CD4-positive, alpha-beta T cell treated with Interleukin-4 for 4 hours (primary cell): ENCODE measurements at regions not wholly inside any gene's neighbourhood (a gene's known extent, or its start where the extent isn't known, plus 50 kb on each side); places are given as distances from the start of the nearest gene placed in this dataset.

Experiments used
- DNase-seq: peaks from one replicate; pipeline ENCODE4 v3.0.0-alpha.2; 2020

DNA sequence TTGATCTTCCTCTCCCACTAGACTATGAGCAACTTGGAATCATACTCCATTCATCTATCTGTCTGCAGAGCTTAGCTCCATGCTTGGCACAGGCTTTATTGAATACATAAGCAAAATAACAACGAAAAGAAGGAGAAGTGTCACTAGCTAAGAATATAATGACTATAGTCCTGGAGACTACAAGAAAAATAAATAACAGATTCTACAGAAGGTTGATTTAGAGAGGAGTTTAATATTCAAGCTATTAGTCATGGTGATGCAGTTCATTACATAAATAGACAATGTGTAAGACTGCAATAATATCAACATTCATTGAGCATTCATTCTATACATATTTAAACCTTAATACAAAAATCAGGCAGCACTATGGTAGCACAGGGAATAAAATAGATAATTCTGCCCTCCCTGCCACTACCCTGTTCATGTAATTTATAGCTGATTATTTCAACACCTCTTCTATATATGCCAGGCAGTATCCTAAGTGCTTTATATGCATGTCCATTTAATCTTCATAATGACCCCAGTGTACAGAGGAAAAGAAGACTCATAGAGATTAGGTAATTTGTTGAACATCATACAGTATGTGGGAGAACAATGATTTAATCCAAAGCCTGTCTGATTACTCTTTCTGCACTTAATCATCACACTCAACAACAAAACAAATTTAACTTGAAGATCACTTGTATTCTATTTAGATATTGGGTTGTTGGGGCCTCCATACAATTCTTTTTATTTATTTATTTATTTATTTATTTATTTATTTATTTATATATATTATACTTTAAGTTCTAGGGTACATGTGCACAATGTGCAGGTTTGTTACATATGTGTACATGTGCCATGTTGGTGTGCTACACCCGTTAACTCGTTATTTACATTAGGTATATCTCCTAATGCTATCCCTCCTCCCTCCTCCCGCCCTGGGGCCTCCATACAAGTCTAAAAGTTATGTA lies 165.3 kb downstream of the RNF152 start:
- DNase-seq, result no peak

DNA sequence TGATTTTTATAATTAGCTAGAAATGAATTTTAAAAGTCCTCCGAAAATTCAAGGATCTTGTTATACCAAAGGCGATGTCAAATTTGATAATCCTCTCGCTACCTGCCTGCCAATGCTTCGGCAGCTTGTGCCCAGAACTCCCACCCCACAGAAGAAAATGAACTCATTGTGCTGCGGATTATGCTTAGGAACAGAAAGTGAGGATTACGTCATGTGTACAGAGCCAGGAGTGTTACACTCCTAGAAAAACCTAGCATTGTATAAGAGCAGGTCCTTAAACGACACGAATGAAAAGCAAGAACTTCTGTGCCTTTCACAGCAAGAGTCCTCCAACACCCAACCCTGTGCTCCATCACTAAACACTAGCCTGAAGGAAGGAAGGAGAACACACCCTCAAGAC lies 168.3 kb downstream of the RNF152 start:
- DNase-seq, result no peak

DNA sequence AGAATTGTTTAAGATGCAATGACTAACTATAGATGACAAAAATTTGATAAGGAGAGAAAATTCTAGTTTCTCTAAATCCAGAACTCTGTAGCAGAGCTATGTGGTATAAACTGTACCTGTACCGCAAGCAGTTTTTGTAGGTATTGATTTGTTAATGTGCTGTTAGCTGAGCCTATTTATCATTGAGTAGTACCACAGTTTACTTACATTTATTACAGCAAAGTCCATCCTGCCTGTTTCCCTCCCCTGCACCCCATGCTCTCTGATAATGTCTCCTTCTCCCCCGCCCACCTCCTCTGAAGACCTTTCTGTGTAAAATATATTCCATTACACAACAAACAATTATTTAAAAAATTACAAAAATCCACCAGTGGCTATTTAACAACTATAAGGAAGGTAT lies 170.6 kb downstream of the RNF152 start:
- no peak for DNase-seq

DNA sequence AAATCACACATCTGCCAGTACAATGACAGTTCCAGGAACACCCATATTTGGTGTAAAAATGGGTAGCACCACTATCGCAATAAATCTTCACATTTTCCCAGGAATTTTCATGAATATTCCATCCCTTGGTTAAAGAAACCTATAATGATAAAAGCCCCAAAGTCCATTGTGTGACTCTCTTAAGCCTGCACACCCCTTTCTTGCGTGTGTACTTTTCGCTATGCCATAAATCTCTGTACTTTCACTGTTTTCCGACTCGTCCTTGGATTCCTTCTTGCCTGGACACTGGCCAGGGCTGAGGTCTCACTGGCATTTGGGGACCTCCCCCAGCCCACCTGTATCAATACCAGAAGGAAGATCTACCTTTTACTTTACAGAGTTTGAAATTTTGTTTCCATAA lies 172.3 kb downstream of the RNF152 start:
- no peak for DNase-seq

DNA sequence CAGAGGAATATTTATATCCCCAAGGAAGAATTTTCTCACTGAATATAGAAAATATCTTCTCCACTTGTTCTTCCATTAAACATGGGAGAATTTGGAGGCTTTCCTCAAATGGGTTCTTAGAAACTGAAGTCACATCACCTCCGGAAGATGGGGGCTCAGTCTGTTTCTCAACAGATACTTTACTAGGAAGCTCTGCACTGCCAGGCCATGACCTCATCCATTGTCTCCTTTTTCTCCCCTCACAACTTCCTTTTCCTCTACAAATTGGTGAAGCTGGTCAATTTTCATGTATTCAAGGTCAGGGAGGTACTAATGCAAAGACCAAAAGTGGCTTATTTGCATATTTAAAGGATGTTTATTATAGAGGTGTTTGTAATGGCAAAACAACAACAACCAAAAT lies 173.1 kb downstream of the RNF152 start:
- no peak for DNase-seq

DNA sequence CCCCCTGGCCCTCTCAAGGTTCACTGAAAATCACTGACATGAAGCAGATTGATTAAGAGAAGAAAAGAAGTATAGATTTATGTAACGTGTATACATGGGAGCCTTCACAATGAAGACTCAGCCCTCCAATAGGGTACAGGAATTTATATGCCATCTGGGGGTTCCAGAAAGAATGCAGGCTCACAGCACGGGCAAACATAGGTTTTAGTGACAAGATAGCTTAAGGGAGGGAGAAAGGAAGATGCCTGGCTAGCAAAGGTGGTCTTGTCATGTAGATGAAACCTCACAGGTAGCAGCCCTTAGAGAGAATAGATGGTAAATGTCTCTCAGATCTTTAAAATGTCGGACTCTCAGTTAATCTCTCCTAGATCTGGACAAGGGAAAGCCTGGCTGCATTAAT lies 173.9 kb downstream of the RNF152 start:
- DNase-seq, result no peak

DNA sequence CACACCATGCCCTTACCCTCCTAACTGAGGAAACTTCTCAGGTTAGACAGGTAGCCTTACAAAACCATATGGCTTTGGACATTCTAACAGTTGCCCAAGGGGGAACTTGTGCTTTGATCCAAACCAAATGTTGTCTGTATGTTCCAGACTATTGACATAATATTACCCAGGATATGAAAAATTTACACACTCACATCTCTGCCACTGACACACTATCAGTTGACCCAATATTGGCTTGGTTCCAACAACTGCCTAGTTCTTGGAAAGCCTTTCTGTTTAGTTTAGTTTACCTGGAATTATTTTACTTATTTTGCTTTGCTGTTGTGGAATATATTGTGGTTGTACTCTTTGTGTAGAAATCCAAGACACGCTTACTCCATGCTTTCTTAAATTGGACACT lies 178.4 kb downstream of the RNF152 start:
- no peak for DNase-seq

DNA sequence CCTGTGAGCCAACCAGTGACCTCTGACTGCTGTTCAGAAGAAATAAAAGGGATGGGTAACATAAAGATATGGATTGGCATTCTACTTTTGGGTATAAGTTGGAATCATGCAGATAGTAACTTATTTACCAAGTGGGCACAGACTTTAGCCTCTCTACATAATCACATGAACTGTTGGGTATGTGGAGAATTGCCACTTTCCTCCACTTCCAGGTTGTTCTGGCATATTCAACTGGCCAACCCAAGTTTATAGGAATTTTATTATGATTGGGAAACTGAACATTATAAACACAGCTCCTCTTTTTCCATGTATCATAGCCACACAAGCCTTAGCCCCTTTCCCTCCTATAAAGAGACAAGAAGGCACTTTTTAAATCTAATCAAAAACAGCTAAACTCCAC lies 179.3 kb downstream of the RNF152 start:
- no peak for DNase-seq

DNA sequence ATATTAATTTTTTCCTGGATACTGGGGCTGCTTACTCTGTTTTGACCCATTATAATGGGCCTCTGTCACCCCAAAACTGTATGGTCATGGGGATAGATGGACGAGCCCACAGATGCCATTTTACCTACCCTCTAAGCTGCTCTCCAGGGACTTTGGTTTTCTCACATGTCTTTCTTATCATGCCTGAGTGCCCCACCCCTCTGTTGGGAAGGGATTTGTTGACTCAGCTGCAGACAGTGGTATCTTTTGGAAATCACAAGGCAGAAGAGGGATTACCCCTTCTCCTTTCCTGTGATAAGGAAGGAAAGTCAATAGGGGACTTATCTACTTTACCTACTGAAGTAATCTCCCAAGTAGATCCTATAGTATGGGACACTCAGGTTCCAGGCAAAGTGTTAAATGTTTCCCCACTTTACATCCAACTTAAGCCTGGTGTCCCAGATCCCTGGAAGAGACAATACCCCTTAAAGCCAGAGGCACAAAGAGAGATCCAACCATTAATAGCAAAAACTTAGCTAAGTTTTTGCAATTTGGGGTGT lies 182.7 kb downstream of the RNF152 start:
- DNase-seq, result no peak

DNA sequence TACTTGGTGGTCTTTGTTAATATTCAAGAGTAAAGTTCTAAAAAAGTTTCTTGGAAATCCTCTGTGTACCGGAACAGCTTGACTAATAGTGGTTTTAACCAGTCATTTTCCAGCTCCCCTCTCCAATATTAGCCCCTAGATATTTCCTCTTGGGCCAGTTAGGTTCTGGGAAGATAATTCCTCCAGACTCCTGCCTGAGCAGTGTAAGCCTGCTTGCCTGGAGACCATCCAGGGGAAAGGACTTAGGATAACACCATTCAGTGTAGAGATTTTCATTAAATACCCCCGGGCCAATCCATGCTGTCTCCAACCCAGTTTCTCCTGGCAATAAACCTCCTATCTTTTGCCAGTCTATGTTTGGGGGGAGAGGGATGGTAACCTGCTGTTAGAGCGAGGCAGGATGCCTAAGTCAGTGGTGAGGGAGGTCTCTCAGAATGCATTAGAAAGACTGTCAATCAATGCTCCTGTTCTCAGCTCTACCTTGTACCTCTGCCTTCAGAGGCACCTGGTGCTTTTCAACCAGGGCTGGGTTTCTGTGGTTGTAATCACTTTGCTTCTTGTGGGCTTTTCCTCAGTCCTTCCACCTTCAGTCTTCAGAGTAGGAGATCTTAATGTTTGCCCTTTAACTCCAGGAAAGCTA lies 186.4 kb downstream of the RNF152 start:
- DNase-seq, result no peak

DNA sequence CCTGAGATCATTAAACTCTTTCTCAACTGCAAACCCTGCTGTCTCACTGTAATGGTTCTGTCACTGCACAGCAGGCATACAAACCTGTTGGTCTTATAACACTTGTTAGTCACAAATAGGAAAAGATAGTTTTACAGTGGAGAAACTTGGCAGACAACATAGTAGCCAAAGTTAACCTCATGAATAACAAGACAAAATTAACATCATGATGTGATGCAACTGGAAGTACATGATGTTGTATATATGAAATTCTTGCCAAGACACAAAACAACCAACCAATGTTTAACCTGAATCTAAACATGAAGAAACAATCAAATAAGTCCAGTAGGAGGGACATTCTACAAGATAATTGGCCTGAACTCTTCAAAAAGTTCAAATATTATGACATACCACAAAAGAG lies 189.3 kb downstream of the RNF152 start:
- DNase-seq, result no peak

DNA sequence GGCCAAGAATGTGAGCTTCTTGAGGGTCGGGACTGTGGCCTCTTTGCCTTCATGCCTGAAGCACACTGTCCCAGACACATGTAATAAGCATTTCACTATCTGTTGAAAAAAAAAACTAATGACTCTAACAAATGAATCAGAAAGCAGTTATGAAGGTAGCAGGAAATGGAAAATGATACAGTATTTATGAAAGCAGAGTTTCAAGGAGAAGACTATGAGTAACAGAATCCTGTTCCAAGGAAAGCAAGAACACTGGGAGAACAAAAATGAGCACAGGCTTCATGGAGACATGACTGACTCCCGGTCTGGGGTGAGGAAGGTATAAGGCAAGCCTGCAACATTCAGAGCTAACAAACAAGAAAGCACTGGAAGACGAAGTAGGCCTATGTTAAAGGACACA lies 190.8 kb downstream of the RNF152 start:
- DNase-seq, result no peak

DNA sequence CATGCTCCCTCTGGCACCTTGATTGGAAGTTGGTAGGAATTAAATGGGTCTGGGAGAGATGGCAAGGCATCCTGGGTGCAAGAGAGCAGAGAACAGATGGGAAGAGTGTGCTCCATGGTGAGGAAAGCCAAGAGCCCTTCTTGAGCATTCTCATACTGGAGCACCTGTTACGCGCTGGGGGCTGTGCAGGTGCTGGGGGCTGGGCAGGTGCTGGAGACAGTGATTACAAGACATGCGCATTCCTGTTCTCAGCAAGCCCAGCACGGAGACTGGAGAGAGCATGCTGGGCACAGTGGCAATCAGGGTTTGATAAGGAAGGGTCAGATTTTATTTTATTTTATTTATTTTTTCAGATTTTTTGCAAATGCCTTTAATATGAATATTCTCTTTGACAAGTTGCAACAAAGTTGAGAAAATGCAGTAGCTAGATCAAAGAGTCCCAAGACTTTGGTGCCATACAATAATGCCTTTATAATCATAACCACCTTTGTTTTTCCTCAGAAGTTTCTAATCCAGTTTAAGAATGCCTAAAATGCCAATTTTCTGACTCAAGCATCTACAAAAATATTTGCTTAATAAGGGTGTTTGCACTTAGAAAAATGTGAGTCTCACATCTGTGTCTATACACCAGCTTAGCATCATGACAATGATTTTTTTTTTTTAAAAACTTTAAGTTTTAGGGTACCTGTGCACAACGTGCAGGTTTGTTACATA lies 193.3 kb downstream of the RNF152 start:
- DNase-seq, result no peak

DNA sequence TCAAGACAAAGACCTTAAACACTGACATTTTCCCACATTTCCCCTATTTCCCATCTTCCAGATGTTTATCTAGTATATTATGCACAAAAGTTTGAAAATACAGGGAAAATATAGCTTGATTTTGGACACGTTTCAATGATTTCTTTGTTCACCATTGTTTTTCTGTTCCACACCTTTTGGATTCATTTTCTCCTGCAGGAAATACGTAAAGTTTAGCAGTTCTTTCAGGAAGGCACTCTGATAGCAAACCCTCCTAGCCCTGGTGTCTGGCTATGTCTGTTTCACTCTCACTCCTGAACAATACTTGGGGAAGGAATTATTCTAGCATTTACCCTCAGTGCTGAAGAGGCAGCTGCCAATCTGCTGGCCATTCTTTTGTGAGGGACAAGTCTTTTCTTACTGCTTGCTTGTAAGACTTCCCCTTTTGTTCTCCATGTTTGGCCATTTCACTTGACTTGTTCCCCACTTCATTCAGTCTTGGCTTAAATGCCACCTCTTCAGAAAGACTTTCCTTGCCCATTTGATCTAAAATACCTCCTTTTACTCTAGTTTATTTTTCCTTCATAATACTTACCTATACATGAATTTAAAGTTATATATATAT lies 195.4 kb downstream of the RNF152 start:
- no peak for DNase-seq

DNA sequence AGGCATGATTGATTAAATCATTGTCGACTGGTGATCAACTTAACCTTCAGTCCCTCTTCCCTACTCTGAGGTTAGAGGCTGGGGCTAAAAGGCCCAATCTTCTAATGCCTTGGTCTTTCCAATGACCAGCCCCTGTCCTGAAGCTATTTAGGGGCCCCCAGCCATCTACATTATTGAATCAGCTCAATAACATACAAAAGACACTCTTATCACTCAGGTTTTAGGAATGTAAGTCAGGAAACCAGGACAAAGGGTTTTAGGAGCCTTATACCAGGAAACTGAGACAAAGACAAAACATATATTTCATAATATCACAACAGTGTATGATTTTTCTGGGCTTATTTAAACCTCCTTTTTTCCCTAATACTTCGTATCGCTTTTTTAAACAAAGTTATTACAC lies 198.6 kb downstream of the RNF152 start:
- DNase-seq, result no peak

DNA sequence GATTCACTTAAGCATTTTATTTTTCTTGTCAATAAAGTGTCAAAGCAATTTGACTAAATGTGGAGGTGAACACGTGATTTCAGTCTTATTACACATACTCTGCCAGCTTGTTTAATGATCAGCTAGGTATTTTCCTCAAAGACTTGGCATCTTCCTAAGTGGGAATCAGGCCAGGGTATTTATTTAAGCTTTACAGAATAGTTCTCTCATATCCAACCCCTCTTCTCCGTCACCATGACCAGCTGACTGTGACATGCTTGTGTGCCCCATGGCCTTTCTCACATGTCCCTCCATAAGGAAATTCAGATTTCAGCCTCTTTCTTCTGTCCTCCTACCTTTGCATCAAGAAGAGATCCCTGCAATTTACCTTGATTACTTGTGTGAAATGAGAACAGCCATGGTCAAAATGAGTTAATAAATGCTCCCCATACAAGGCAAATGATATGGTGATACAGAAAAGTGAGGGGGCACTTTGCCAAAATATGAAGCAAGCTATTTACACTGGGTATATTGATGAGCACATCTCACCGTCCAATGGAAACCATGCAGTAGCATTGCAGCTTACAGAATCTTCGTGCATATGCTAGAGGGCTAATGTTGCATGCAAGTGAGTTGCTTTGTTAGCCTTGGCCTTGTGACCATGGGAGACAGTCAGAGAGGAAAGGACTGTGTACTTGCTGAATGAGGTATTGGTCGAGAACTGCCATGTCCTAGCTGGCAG lies 202.2 kb downstream of the RNF152 start:
- DNase-seq, result no peak

DNA sequence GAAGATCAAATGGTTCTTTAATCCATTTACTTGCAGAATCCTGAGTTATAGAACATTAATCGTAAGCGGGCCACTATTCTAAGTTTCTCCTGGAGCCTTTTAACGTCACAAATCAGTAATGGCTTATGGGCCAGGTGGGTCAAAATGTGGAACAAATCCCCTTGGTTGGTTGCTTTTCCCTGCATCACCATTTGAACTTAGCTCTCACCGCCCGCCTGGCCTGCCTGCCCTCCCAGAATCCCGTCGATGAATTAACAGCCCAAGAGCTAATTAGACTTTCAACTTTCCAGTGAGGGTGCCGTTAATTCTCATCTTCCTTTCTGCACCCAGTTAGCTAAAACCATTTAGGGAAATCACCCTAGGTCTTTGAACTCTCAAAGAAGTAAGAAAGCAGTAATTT lies 205.5 kb downstream of the RNF152 start:
- no peak for DNase-seq

DNA sequence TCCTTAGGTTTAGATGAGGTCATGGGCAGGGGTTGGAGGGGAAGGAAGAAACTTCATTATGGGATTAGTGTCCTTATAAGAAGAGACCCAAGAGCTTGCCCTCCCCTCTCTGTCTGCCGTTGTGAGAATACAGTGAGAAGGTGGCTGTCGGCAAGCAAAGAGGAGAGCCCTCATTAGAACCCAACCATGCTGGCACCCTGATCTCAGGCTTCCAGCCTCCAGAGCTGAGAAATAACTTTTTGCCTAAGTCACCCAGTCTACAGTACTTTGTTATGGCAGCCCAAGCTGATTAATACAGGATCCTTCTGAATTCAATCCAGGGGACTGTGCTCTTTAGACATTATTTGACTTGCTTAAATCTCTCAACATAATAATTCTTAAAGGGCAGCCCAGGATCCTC lies 209.0 kb downstream of the RNF152 start:
- DNase-seq, result no peak

DNA sequence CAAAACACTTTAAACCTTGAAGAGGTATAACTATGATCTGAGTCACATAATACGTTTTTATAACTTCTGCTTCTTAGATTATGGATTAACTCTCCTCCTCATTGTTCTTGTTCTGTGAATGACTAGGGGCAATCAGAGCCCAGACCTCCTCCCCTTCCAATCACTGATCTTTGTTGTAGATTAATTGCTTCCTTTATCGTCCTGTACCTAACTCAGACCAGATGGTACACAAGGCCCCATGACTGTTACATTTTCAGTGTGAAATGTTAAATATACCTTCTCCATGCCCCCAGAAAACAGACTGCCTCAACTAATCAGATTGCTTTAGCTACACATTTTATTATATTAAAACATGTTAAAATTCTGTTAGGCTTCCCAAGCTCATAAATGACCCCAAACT lies 211.7 kb downstream of the RNF152 start:
- DNase-seq, result no peak

DNA sequence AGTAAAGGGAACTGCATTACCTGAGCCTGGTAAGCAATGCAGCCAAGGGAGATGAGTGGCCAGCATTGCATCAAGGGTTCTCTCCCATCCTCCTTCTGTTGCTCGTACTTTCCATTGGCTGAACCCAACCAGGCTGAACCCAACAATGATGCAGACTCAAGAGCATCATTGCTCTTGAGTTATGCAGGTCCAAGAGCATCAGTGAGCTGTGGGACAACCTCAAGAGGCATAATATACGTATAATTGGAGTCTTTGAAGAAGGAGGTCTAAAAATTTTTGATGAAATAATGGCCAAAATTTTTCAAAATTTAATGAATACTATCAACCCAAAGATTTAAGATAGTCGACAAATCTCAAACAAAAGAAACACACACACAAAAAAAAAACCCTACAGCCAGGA lies 213.0 kb downstream of the RNF152 start:
- no peak for DNase-seq

DNA sequence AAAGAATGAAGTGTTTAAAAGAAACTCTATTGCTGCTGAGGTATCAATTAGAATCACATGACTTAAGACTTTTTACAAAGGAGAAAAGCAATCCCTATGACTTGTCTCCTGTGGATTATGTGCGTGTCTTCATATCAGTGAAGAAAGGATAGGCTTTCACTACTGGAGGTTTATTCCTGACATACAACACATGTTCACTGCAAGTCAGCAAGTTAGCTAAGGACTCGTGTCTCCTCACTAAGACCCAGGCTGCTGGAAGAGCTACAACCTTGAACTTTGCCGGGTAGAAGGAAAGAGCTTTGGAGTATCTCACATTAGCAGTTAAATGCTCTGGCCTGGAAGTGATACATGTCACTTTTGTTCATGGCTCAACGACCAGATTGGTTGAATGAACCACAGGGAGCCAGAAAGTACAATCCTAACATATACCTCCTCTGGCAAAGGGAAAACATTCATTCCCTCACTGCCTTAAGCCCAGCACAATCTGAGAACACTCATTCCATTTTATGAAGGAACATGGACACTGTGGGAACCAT lies 215.3 kb downstream of the RNF152 start:
- no peak for DNase-seq

DNA sequence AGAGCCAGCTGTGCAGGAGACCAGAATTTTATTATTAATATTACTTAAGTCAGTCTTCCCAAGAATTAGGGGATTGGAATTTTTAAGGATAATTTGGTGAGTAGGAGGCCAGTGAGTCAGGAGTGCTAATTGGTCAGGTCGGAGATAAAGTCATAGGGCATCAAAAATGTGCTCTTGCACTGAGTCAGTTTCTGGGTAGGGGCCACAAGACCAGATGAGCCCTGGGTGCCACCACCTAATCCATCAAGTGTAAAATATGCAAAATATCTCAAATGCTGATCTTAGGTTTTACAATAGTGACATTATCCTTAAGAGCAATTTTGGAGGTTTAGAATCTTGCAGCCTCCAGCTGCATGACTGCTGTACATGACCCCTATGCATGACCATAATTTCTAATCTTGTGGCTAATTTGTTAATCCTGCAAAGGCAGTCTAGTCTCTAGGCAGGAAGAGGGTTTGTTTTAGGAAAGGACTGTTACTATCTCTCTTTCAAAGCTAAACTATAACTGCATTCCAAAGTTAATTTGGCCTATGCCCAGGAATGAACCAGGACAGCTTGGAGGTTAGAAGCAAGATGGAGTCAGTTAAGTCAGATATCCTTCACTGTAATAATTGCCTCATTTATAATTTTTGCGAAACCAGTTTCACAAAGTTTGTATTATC lies 215.9 kb downstream of the RNF152 start:
- no peak for DNase-seq
